ENCODE measurements at regions not wholly inside any gene's neighbourhood (a gene's known extent, or its start where the extent isn't known, plus 50 kb on each side); places are given as distances from the start of the nearest gene placed in this dataset.

DNA sequence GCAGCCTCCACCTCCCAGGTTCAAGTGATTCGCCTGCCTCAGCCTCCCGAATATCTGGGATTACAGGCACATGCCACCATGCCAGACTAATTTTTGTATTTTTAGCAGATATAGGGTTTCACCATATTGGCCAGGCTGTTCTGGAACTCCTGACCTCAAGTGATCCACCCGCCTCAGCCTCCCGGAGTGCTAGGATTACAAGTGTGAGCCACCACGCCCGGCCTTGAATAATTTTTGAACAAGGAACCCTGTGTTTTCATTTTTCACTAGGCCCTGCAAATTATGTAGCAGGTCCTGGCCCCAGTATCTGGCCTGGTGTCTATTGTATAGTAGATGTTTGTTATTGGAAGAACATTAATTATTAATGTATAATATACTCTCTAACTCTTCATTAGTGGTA lies 140.7 kb downstream of the PIK3R1 start (continued):
- TF ChIP-seq, protein P1, sequence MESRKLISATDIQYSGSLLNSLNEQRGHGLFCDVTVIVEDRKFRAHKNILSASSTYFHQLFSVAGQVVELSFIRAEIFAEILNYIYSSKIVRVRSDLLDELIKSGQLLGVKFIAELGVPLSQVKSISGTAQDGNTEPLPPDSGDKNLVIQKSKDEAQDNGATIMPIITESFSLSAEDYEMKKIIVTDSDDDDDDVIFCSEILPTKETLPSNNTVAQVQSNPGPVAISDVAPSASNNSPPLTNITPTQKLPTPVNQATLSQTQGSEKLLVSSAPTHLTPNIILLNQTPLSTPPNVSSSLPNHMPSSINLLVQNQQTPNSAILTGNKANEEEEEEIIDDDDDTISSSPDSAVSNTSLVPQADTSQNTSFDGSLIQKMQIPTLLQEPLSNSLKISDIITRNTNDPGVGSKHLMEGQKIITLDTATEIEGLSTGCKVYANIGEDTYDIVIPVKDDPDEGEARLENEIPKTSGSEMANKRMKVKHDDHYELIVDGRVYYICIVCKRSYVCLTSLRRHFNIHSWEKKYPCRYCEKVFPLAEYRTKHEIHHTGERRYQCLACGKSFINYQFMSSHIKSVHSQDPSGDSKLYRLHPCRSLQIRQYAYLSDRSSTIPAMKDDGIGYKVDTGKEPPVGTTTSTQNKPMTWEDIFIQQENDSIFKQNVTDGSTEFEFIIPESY (IDR thresholded peaks at IDR 0.05; ENCODE audit: extremely low read depth, insufficient replicate concordance, low read length): no peak
- TF ChIP-seq CEBPB (IDR thresholded peaks at IDR 0.05; ENCODE audit: low read depth) (no peak), POLR2AphosphoS5 (IDR thresholded peaks at IDR 0.05; ENCODE audit: low read depth, low read length) (no peak), ELF1 (IDR thresholded peaks at IDR 0.05; ENCODE audit: borderline replicate concordance, low read depth) (no peak), ZNF274 (IDR thresholded peaks at IDR 0.05; ENCODE audit: low read depth, low read length) (no peak)

DNA sequence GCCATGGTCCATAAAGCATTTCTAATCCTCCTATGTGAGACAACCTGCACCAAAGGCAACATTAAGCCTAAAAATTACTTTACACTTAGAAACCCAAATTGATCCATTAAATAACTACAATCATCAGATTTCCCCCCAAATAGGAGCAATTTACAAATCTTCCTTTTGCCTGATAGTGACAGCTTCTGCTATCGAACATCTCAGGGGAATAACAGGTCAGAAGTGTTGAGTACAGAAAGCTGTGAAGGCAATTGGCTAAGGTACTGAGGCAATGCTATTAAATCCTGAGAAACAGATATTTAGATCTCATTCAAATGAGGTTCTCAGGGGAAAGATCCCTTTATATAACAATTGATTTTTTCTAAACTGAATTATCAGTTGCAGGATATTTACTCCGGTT lies 141.1 kb downstream of the PIK3R1 start:
- Histone ChIP-seq H3K9ac (ENCODE audit: low read length) (no peak overlapping the region), H3K27me3 (ENCODE audit: insufficient read depth, low read length) (no peaks in the 10 kb centered on the region), H2AFZ (ENCODE audit: low read depth, low read length, poor library complexity, severe bottlenecking) (no peak overlapping the region), H3K4me3 (replicated peaks in 1 of 2; ENCODE audit: low read depth in 1 of 2, low read length in 2 of 2) (no peak overlapping the region), H3K79me2 (ENCODE audit: insufficient read depth, low read length) (no peaks in the 10 kb centered on the region), H3K4me1 (ENCODE audit: control insufficient read depth in 1 of 2, insufficient read depth in 2 of 2, low read length in 2 of 2) (no peaks in the 10 kb centered on the region), H3K9me2 (ENCODE audit: insufficient read depth) (no peaks in the 10 kb centered on the region), H3K4me2 (ENCODE audit: low read length) (no peak overlapping the region), H3K27ac (ENCODE audit: low read depth, low read length) (no peak overlapping the region), H3K36me3 (ENCODE audit: control insufficient read depth in 1 of 2, insufficient read depth in 2 of 2, low read length in 2 of 2) (no peaks in the 10 kb centered on the region), H3K9me3 (ENCODE audit: control insufficient read depth in 1 of 2, insufficient read depth in 1 of 2, low read depth in 1 of 2, low read length in 2 of 2) (no peaks in the 10 kb centered on the region), H4K20me1 (ENCODE audit: insufficient read depth) (no peaks in the 10 kb centered on the region)
- ChIA-PET CTCF (no interaction called here), POLR2A (no interaction called here), RAD21 (ENCODE audit: low non-redundant PET in 1 of 2, low total read pairs in 2 of 2, uncharacterized antibody in 2 of 2, unreplicated experiment in 2 of 2) (no interaction called here)
- intact Hi-C loops (cut with micrococcal nuclease): no loop called here
- BruUV-seq (replicated peaks): no TSS peak
- TF ChIP-seq ZNF274 (IDR thresholded peaks at IDR 0.05; ENCODE audit: low read depth, low read length): no peak
- TF ChIP-seq CEBPB (IDR thresholded peaks at IDR 0.05; ENCODE audit: low read depth): no peak
- TF ChIP-seq EGR1 (IDR thresholded peaks at IDR 0.05; ENCODE audit: low read depth): no peak
- TF ChIP-seq, protein P1 (IDR thresholded peaks at IDR 0.05; ENCODE audit: extremely low read depth, insufficient replicate concordance, low read length): no peak
- TF ChIP-seq, protein P2, sequence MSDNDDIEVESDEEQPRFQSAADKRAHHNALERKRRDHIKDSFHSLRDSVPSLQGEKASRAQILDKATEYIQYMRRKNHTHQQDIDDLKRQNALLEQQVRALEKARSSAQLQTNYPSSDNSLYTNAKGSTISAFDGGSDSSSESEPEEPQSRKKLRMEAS (IDR thresholded peaks at IDR 0.05): no peak
- no peak for TF ChIP-seq CBX3 (IDR thresholded peaks at IDR 0.05; ENCODE audit: low read depth)
- DNase-seq (ENCODE audit: low read depth, low spot score) (no peak), ATAC-seq (no peak)

Measured in HCT116 (cell line).